ENCODE measurements at regions not wholly inside any gene's neighbourhood (a gene's known extent, or its start where the extent isn't known, plus 50 kb on each side); places are given as distances from the start of the nearest gene placed in this dataset.

- Histone ChIP-seq H3K4me1 (ENCODE audit: control insufficient read depth, low read depth, low read length) (peaks cover 8% of the 10 kb centered on the region), H3K9ac (ENCODE audit: low read length) (no peak overlapping the region), H3K27me3 (ENCODE audit: control insufficient read depth, insufficient read depth, low read length) (no peaks in the 10 kb centered on the region), H3K27ac (ENCODE audit: low read length) (no peak overlapping the region), H3K36me3 (ENCODE audit: control insufficient read depth, low read depth, low read length) (no peaks in the 10 kb centered on the region), H3K9me3 (ENCODE audit: control insufficient read depth, low read depth, low read length) (no peaks in the 10 kb centered on the region), H3K4me3 (ENCODE audit: low read length) (no peak overlapping the region)
Measured at GRCh38 chr11:116428638-116428975, 344.2 kb downstream of the BUD13 start.

DNA sequence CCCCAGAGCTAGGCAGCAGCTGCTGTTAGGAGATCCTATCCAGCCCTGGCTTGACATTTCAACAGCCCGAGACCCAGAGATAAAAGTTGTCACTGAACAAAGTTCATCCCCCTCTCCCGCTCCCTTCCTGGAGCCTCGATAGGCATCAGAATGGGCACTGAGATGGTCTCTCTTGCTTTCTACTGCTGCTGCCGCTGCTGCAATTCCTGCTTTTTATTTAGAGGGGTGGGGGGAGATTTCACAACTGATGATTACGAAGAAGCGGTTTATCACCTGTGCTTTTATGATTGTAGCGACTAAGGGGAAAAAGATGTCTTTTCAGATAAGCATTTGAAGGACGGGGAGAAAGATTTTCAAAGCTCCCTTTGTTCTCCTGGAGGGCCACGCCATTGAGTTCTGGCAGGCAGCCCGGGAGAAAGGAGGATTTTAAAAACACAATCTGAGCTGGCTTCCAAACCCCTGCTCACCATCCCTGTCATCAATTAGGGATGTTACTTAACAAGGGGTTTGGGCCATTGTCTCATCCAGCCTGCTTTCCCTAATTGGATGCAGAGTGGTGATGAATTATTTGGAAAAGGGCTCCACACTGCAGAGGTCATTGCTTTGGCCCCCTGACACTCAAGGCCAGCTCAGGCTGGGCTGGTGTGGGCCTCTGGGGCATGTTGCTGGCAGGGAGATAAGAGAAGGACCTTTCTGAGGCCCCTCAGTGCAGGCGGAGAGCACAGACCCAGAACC, 344.7 kb downstream of the BUD13 start:
- H3K27me3 ChIP-seq (ENCODE audit: control insufficient read depth, insufficient read depth, low read length) = no peaks in the 10 kb centered on the region
- no peaks in the 10 kb centered on the region for H3K36me3 ChIP-seq (ENCODE audit: control insufficient read depth, low read depth, low read length)
- no peak overlapping the region for H3K4me3 ChIP-seq (ENCODE audit: low read length)
- no peak overlapping the region for H3K9ac ChIP-seq (ENCODE audit: low read length)
- H3K27ac ChIP-seq (ENCODE audit: low read length) = no peak overlapping the region
- H3K9me3 ChIP-seq (ENCODE audit: control insufficient read depth, low read depth, low read length) = no peaks in the 10 kb centered on the region
- H3K4me1 ChIP-seq (ENCODE audit: control insufficient read depth, low read depth, low read length) = peaks cover 8% of the 10 kb centered on the region

- Histone ChIP-seq H3K9ac (ENCODE audit: low read length) (no peak overlapping the region), H3K36me3 (ENCODE audit: control insufficient read depth, low read depth, low read length) (no peaks in the 10 kb centered on the region), H3K4me3 (ENCODE audit: low read length) (no peak overlapping the region), H3K9me3 (ENCODE audit: control insufficient read depth, low read depth, low read length) (no peaks in the 10 kb centered on the region), H3K27ac (ENCODE audit: low read length) (no peak overlapping the region), H3K27me3 (ENCODE audit: control insufficient read depth, insufficient read depth, low read length) (no peaks in the 10 kb centered on the region), H3K4me1 (ENCODE audit: control insufficient read depth, low read depth, low read length) (peaks cover 8% of the 10 kb centered on the region)
Measured at GRCh38 chr11:116427337-116427902, 345.4 kb downstream of the BUD13 start.

GRCh38 chr11:116426761-116427160, 346.0 kb downstream of the BUD13 start:
- no peak overlapping the region for H3K4me3 ChIP-seq (ENCODE audit: low read length)
- no peak overlapping the region for H3K27ac ChIP-seq (ENCODE audit: low read length)
- no peak overlapping the region for H3K9ac ChIP-seq (ENCODE audit: low read length)
- peaks cover 8% of the 10 kb centered on the region for H3K4me1 ChIP-seq (ENCODE audit: control insufficient read depth, low read depth, low read length)
- no peaks in the 10 kb centered on the region for H3K9me3 ChIP-seq (ENCODE audit: control insufficient read depth, low read depth, low read length)
- no peaks in the 10 kb centered on the region for H3K27me3 ChIP-seq (ENCODE audit: control insufficient read depth, insufficient read depth, low read length)
- no peaks in the 10 kb centered on the region for H3K36me3 ChIP-seq (ENCODE audit: control insufficient read depth, low read depth, low read length)

DNA sequence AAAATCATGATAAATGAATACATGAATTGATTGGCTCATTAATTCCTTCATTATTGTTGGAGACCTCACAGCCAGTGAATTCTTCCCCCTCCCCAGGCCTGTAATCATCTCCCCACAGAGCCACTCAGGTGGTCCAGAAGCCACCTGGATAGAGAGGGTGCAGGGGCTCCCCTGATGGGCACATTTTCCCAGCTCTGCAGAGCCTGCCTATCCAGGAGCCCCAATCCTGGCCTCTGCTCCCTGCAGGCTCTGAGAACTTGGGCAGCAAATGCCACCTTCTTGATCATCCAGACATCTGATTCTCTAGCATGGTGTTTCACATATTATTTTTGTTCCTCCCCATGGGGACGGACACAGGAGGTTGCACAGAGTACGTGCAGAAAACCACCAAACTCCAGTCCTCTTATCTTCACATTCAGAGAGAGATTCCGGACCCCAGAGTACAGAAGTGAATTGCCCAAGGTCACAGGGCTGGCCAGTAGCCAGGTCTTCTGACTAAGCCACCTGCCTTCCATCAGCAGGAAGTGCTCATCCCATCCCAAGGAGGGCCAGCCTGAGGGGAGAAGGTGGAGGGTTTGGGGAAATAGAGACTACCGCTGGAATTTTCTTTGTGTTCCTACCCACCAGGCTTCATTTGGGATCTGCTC, 348.0 kb downstream of the BUD13 start:
- no peaks in the 10 kb centered on the region for H3K27me3 ChIP-seq (ENCODE audit: control insufficient read depth, insufficient read depth, low read length)
- H3K27ac ChIP-seq (ENCODE audit: low read length) = no peak overlapping the region
- no peak overlapping the region for H3K4me3 ChIP-seq (ENCODE audit: low read length)
- H3K36me3 ChIP-seq (ENCODE audit: control insufficient read depth, low read depth, low read length) = no peaks in the 10 kb centered on the region
- H3K4me1 ChIP-seq (ENCODE audit: control insufficient read depth, low read depth, low read length) = peaks cover 12% of the 10 kb centered on the region
- H3K9ac ChIP-seq (ENCODE audit: low read length) = no peak overlapping the region
- no peaks in the 10 kb centered on the region for H3K9me3 ChIP-seq (ENCODE audit: control insufficient read depth, low read depth, low read length)

- no peaks in the 10 kb centered on the region for H3K27me3 ChIP-seq (ENCODE audit: control insufficient read depth, insufficient read depth, low read length)
- H3K4me3 ChIP-seq (ENCODE audit: low read length) = no peak overlapping the region
- H3K36me3 ChIP-seq (ENCODE audit: control insufficient read depth, low read depth, low read length) = no peaks in the 10 kb centered on the region
- H3K9ac ChIP-seq (ENCODE audit: low read length) = no peak overlapping the region
- no peak overlapping the region for H3K27ac ChIP-seq (ENCODE audit: low read length)
- H3K4me1 ChIP-seq (ENCODE audit: control insufficient read depth, low read depth, low read length) = peaks cover 11% of the 10 kb centered on the region
- H3K9me3 ChIP-seq (ENCODE audit: control insufficient read depth, low read depth, low read length) = no peaks in the 10 kb centered on the region
Measured at GRCh38 chr11:116422956-116423600, 349.7 kb downstream of the BUD13 start.

- H3K9ac ChIP-seq (ENCODE audit: low read length) = no peak overlapping the region
- H3K27me3 ChIP-seq (ENCODE audit: control insufficient read depth, insufficient read depth, low read length) = no peaks in the 10 kb centered on the region
- no peak overlapping the region for H3K4me3 ChIP-seq (ENCODE audit: low read length)
- H3K9me3 ChIP-seq (ENCODE audit: control insufficient read depth, low read depth, low read length) = no peaks in the 10 kb centered on the region
- peaks cover 6% of the 10 kb centered on the region for H3K4me1 ChIP-seq (ENCODE audit: control insufficient read depth, low read depth, low read length)
- no peak overlapping the region for H3K27ac ChIP-seq (ENCODE audit: low read length)
- H3K36me3 ChIP-seq (ENCODE audit: control insufficient read depth, low read depth, low read length) = no peaks in the 10 kb centered on the region
Measured at GRCh38 chr11:116422556-116422955, 350.2 kb downstream of the BUD13 start.

DNA sequence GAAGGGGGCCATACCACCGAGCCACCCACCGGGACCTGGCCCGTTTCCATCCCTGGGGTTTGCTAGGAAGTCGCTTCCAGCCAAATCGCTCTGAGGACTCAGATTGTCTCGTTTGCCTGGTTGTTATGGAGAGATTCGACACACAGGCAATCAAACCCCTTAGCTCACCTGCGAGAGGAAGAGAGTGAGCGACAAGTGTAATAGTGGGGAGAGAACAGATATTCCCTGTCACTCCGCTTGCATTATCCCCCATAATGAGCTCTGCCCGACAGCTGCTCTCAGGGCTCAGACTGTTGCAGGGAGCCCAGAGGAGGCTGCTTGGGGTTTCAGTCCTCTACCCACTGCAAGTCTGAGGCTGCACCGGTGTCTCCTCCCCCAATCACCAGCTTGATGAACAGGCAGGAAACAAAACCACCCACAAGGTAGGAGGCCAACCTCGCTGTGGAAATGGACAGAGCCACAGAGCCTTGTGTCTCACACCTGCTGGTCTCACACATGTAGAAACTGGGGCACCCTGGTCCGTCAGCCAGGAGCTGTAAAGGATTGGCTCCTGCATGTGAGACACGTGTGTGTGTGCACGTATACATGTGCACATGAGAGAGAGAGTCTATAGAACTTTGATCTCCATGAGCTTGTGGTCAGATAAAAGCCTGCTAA, 351.1 kb downstream of the BUD13 start:
- Histone ChIP-seq H3K4me1 (ENCODE audit: control insufficient read depth, low read depth, low read length) (peaks cover 4% of the 10 kb centered on the region), H3K36me3 (ENCODE audit: control insufficient read depth, low read depth, low read length) (no peaks in the 10 kb centered on the region), H3K27ac (ENCODE audit: low read length) (no peak overlapping the region), H3K27me3 (ENCODE audit: control insufficient read depth, insufficient read depth, low read length) (no peaks in the 10 kb centered on the region), H3K9me3 (ENCODE audit: control insufficient read depth, low read depth, low read length) (no peaks in the 10 kb centered on the region), H3K4me3 (ENCODE audit: low read length) (no peak overlapping the region), H3K9ac (ENCODE audit: low read length) (no peak overlapping the region)

- H3K9me3 ChIP-seq (ENCODE audit: control insufficient read depth, low read depth, low read length) = no peaks in the 10 kb centered on the region
- peaks cover 4% of the 10 kb centered on the region for H3K4me1 ChIP-seq (ENCODE audit: control insufficient read depth, low read depth, low read length)
- no peaks in the 10 kb centered on the region for H3K36me3 ChIP-seq (ENCODE audit: control insufficient read depth, low read depth, low read length)
- H3K27me3 ChIP-seq (ENCODE audit: control insufficient read depth, insufficient read depth, low read length) = no peaks in the 10 kb centered on the region
- H3K4me3 ChIP-seq (ENCODE audit: low read length) = no peak overlapping the region
- H3K9ac ChIP-seq (ENCODE audit: low read length) = no peak overlapping the region
- H3K27ac ChIP-seq (ENCODE audit: low read length) = no peak overlapping the region
Measured at GRCh38 chr11:116420770-116421528, 351.8 kb downstream of the BUD13 start.

- no peaks in the 10 kb centered on the region for H3K27me3 ChIP-seq (ENCODE audit: control insufficient read depth, insufficient read depth, low read length)
- H3K4me3 ChIP-seq (ENCODE audit: low read length) = no peak overlapping the region
- H3K9me3 ChIP-seq (ENCODE audit: control insufficient read depth, low read depth, low read length) = no peaks in the 10 kb centered on the region
Measured at GRCh38 chr11:116420030-116420429, 352.8 kb downstream of the BUD13 start.

More at GRCh38 chr11:116420030-116420429, 352.8 kb downstream of the BUD13 start:
- no peak overlapping the region for H3K27ac ChIP-seq (ENCODE audit: low read length)
- peaks cover 10% of the 10 kb centered on the region for H3K4me1 ChIP-seq (ENCODE audit: control insufficient read depth, low read depth, low read length)
- H3K9ac ChIP-seq (ENCODE audit: low read length) = no peak overlapping the region
- no peaks in the 10 kb centered on the region for H3K36me3 ChIP-seq (ENCODE audit: control insufficient read depth, low read depth, low read length)

All from iPS-18a (cell line).